ENCODE measurements at regions not wholly inside any gene's neighbourhood (a gene's known extent, or its start where the extent isn't known, plus 50 kb on each side); places are given as distances from the start of the nearest gene placed in this dataset.

DNA sequence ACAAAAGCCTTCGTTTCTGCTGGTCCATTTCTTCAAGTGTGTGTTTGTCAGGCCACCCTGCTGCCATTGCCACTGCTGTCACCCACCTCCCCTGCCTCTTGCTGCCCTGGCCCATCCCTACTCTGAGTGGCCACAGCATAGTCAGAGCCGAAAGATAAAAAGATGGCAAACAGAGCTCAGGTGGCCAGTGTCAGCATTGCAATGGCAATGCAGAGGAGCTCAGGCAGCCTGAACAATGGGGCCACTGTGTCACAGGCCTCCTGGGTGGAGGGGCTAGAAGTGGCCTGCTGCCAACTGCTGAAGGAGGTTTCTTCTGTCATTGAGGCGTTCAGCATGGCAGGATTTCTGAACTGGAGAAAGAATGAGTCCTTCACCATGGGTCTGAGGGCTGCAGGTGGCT lies 137.1 kb downstream of the CSNK2A3 start (continued):
- TF ChIP-seq, protein P1, sequence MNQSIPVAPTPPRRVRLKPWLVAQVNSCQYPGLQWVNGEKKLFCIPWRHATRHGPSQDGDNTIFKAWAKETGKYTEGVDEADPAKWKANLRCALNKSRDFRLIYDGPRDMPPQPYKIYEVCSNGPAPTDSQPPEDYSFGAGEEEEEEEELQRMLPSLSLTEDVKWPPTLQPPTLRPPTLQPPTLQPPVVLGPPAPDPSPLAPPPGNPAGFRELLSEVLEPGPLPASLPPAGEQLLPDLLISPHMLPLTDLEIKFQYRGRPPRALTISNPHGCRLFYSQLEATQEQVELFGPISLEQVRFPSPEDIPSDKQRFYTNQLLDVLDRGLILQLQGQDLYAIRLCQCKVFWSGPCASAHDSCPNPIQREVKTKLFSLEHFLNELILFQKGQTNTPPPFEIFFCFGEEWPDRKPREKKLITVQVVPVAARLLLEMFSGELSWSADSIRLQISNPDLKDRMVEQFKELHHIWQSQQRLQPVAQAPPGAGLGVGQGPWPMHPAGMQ (IDR thresholded peaks at IDR 0.05; ENCODE audit: borderline replicate concordance) = no peak
- TF ChIP-seq SMAD1 (IDR thresholded peaks at IDR 0.05; ENCODE audit: low read depth, partially characterized antibody) = no peak
- TF ChIP-seq EZH2 (IDR thresholded peaks at IDR 0.05; ENCODE audit: borderline replicate concordance, control insufficient read depth, low read depth, low read length) = no peak
- no peak for TF ChIP-seq IKZF1 (conservative IDR thresholded peaks at IDR 0.05)
- no peak for TF ChIP-seq RB1 (IDR thresholded peaks at IDR 0.05; ENCODE audit: borderline replicate concordance)
- no peak for TF ChIP-seq BHLHE40 (IDR thresholded peaks at IDR 0.05; ENCODE audit: borderline replicate concordance in 1 of 2, low read depth in 2 of 2, low read length in 1 of 2)

DNA sequence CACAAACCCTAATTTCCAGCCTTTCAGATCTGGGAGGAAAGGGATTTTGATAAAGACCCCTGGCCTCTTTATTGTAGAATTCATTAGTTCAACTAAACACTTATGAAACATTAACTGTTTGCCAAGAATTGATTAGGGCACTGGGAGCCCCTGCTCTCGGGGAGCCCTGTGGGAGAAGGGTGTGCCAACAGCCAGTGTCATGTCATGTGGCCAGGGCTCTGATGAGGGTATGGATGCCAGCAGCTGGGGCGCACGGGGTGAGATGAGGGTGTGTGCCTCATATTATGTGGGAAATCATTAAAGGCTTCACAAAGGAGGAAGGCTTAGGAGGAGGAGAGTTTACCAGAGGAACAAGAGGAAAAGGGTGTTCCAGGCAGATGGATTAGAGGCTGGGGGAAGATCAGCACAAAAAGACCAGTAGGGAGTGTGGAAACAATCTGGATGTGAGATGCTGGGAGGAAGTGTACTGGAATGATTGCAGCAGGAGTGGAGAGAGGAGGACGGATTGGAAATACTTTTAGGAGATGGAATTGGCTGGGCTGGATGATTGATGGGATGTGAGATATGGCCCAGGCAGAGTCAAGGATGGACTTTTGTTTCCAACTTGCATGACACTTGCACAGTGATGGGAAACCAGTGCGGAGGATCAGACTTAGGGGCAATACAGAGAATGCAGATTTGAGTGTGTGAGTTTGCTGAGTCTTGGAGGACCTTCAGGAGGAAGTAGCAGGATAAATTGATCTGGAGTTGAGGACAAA lies 137.8 kb downstream of the CSNK2A3 start:
- H3K27ac ChIP-seq (ENCODE audit: control insufficient read depth, insufficient read depth) = no peak overlapping the region
- intact Hi-C loops (cut with micrococcal nuclease; ENCODE audit: unreplicated experiment) (no loop called here), in situ Hi-C loops (cut with MboI) (no loop called here)
- H3K79me2 ChIP-seq (ENCODE audit: control insufficient read depth, insufficient read depth, low read length) = no peaks in the 10 kb centered on the region
- FAIRE-seq (no peak), ATAC-seq (no peak), DNase-seq (ENCODE audit: low read depth, low spot score) (no peak)
- H3K4me2 ChIP-seq (ENCODE audit: control insufficient read depth, insufficient read depth) = no peak overlapping the region
- no TSS peak for BruUV-seq (replicated peaks)
- 23% methylated on average over 5 of the region's 5 CpGs for WGBS (ENCODE audit: insufficient coverage, insufficient replicate concordance, low lambda C conversion rate, missing lambda C conversion rate)
- POLR2A ChIA-PET = no interaction called here
- H3K4me3 ChIP-seq = no peak overlapping the region
- no peaks in the 10 kb centered on the region for H3K9me3 ChIP-seq (replicated peaks; ENCODE audit: control insufficient read depth, insufficient read depth, low read length)
- H2AFZ ChIP-seq (ENCODE audit: control insufficient read depth, low read depth, low read length) = no peak overlapping the region
- no peaks in the 10 kb centered on the region for H3K36me3 ChIP-seq (ENCODE audit: control insufficient read depth in 2 of 2, insufficient read depth in 2 of 2, low read length in 1 of 2)
- SMC1A ChIA-PET (ENCODE audit: uncharacterized antibody, unreplicated experiment) = no interaction called here
- H3K27me3 ChIP-seq (replicated peaks in 1 of 2; ENCODE audit: control insufficient read depth in 2 of 2, insufficient read depth in 2 of 2, low read length in 1 of 2) = 0 out of 4 replicates have a peak, but pooled peaks cover 0 to 1% of the 10 kb centered on the region in 2 experiments
- CTCF ChIA-PET = no interaction called here
- H4K20me1 ChIP-seq (ENCODE audit: control insufficient read depth, insufficient read depth) = no peaks in the 10 kb centered on the region
- H3K9ac ChIP-seq (ENCODE audit: control insufficient read depth, insufficient read depth, low read length) = no peak overlapping the region
- no peaks in the 10 kb centered on the region for H3K4me1 ChIP-seq (ENCODE audit: control insufficient read depth, insufficient read depth, low read length)
- RAD21 ChIA-PET (ENCODE audit: unreplicated experiment) = no interaction called here
- TF ChIP-seq ZSCAN29 (IDR thresholded peaks at IDR 0.05) (no peak), SMAD1 (IDR thresholded peaks at IDR 0.05; ENCODE audit: low read depth, partially characterized antibody) (no peak), KDM1A (IDR thresholded peaks at IDR 0.05; ENCODE audit: borderline replicate concordance) (no peak), HCFC1 (IDR thresholded peaks at IDR 0.05; ENCODE audit: low read length) (no peak), MEF2A (IDR thresholded peaks at IDR 0.05; ENCODE audit: insufficient read depth, low read depth, low read length) (no peak)
- TF ChIP-seq, protein P2, sequence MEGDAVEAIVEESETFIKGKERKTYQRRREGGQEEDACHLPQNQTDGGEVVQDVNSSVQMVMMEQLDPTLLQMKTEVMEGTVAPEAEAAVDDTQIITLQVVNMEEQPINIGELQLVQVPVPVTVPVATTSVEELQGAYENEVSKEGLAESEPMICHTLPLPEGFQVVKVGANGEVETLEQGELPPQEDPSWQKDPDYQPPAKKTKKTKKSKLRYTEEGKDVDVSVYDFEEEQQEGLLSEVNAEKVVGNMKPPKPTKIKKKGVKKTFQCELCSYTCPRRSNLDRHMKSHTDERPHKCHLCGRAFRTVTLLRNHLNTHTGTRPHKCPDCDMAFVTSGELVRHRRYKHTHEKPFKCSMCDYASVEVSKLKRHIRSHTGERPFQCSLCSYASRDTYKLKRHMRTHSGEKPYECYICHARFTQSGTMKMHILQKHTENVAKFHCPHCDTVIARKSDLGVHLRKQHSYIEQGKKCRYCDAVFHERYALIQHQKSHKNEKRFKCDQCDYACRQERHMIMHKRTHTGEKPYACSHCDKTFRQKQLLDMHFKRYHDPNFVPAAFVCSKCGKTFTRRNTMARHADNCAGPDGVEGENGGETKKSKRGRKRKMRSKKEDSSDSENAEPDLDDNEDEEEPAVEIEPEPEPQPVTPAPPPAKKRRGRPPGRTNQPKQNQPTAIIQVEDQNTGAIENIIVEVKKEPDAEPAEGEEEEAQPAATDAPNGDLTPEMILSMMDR (IDR thresholded peaks at IDR 0.05 in 2 of 3, conservative IDR thresholded peaks at IDR 0.05 in 1 of 3; ENCODE audit: control insufficient read depth in 2 of 3, extremely low read depth in 1 of 3, insufficient read depth in 1 of 3, low read depth in 3 of 3, low read length in 3 of 3) = no peak
- TF ChIP-seq, protein P3, sequence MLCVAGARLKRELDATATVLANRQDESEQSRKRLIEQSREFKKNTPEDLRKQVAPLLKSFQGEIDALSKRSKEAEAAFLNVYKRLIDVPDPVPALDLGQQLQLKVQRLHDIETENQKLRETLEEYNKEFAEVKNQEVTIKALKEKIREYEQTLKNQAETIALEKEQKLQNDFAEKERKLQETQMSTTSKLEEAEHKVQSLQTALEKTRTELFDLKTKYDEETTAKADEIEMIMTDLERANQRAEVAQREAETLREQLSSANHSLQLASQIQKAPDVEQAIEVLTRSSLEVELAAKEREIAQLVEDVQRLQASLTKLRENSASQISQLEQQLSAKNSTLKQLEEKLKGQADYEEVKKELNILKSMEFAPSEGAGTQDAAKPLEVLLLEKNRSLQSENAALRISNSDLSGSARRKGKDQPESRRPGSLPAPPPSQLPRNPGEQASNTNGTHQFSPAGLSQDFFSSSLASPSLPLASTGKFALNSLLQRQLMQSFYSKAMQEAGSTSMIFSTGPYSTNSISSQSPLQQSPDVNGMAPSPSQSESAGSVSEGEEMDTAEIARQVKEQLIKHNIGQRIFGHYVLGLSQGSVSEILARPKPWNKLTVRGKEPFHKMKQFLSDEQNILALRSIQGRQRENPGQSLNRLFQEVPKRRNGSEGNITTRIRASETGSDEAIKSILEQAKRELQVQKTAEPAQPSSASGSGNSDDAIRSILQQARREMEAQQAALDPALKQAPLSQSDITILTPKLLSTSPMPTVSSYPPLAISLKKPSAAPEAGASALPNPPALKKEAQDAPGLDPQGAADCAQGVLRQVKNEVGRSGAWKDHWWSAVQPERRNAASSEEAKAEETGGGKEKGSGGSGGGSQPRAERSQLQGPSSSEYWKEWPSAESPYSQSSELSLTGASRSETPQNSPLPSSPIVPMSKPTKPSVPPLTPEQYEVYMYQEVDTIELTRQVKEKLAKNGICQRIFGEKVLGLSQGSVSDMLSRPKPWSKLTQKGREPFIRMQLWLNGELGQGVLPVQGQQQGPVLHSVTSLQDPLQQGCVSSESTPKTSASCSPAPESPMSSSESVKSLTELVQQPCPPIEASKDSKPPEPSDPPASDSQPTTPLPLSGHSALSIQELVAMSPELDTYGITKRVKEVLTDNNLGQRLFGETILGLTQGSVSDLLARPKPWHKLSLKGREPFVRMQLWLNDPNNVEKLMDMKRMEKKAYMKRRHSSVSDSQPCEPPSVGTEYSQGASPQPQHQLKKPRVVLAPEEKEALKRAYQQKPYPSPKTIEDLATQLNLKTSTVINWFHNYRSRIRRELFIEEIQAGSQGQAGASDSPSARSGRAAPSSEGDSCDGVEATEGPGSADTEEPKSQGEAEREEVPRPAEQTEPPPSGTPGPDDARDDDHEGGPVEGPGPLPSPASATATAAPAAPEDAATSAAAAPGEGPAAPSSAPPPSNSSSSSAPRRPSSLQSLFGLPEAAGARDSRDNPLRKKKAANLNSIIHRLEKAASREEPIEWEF (IDR thresholded peaks at IDR 0.05; ENCODE audit: insufficient replicate concordance, low read depth, low read length) = no peak
